Esophagus squamous epithelium (tissue), 4 donors: ENCODE measurements at regions not wholly inside any gene's neighbourhood (a gene's known extent, or its start where the extent isn't known, plus 50 kb on each side); places are given as distances from the start of the nearest gene placed in this dataset.

ENCODE experiments used
- CTCF ChIP-seq, 6 experiments: fragments of 450-650 bp in 4 of 6; fragments of 200-600 bp in 2 of 6; sonication (generic) in 2 of 6; IDR thresholded peaks; one replicate each; pipeline ENCODE4 v1.5.1; 2016 to 2019; ENCODE audit warnings: antibody characterized with exemption in 6 of 6, mild to moderate bottlenecking in 4 of 6, moderate library complexity in 4 of 6
- POLR2A ChIP-seq, 4 donors: fragments of 450-650 bp; IDR thresholded peaks; one replicate each; pipeline ENCODE4 v1.6.1; 2017; ENCODE audit warnings: antibody characterized with exemption in 4 of 4, mild to moderate bottlenecking in 4 of 4, moderate library complexity in 3 of 4

- TF ChIP-seq CTCF (IDR thresholded peaks at IDR 0.05): no peak
- no peak for TF ChIP-seq POLR2A (IDR thresholded peaks at IDR 0.05)
Measured at GRCh38 chr9:86809151-86809550, 138.2 kb downstream of the GAS1 start.
